HepG2 (cell line): ENCODE measurements at regions not wholly inside any gene's neighbourhood (a gene's known extent, or its start where the extent isn't known, plus 50 kb on each side); places are given as distances from the start of the nearest gene placed in this dataset.

Experiments used
- ATAC-seq: fragments of 200-7000 bp; cut with Tn5 transposase; 3 replicates; pipeline ENCODE4 v1.9.1; 2020; ENCODE audit warnings: mild to moderate bottlenecking, moderate library complexity
- BruUV-seq: library from RNA; stranded (reverse); fragments of 400-500 nt; replicated peaks from 2 replicates; lab custom pipeline; 2021; lab: Mats Ljungman, UMichigan
- CTCF ChIA-PET: fragments of 300-600 bp; formaldehyde crosslinking; extraction: SDS; loops from one replicate; lab custom pipeline; 2021; ENCODE audit warnings: low total read pairs, inconsistent platforms, low intra/inter-chr PET ratio; lab: Yijun Ruan, JAX
- POLR2A ChIA-PET: fragments of 350-600 bp; sonication (Branson Sonifier 250); formaldehyde crosslinking; loops from one replicate; lab custom pipeline; 2020; ENCODE audit warnings: antibody characterized with exemption, inconsistent platforms; lab: Yijun Ruan, JAX
- DNase-seq: peaks from one replicate; pipeline ENCODE4 v3.0.0-alpha.2; 2015; ENCODE audit warnings: low spot score
- FAIRE-seq: peaks from 3 replicates; lab custom pipeline; 2011; peaks lifted over from hg19 to GRCh38; lab: Jason Lieb, UNC
- H2AFZ ChIP-seq: one replicate; pipeline ENCODE4 v1.6.1; 2011; ENCODE audit warnings: low read length, inconsistent platforms
- H3K27ac ChIP-seq: fragments of 300-600 bp; 3 replicates; pipeline ENCODE4 v1.8.0; 2011; ENCODE audit warnings: mixed run types, mild to moderate bottlenecking, mixed read lengths, low read length, inconsistent platforms; ENCODE audit not compliant: insufficient read depth; ENCODE audit errors: extremely low read length
- H3K27me3 ChIP-seq, 2 experiments: fragments of 200-600 bp in 1 of 2; 2 replicates in 1 of 2; 3 replicates in 1 of 2; pipeline versions ENCODE4 v1.6.0 to v1.8.0; 2011; ENCODE audit warnings: low read length in 2 of 2, mild to moderate bottlenecking in 2 of 2, moderate library complexity in 2 of 2, inconsistent platforms in 1 of 2; ENCODE audit not compliant: insufficient read depth in 2 of 2, control insufficient read depth in 1 of 2
- H3K36me3 ChIP-seq, 2 experiments: fragments of 200-600 bp in 1 of 2; replicated peaks in 1 of 2; 2 replicates in 1 of 2; 3 replicates in 1 of 2; pipeline versions ENCODE4 v1.5.1 to v1.8.0; 2011; ENCODE audit warnings: low read length in 2 of 2, inconsistent platforms in 1 of 2; ENCODE audit not compliant: insufficient read depth in 2 of 2, control insufficient read depth in 1 of 2
- H3K4me1 ChIP-seq: 2 replicates; pipeline ENCODE4 v1.5.1; 2012; ENCODE audit warnings: low read length, inconsistent platforms; ENCODE audit not compliant: insufficient read depth
- H3K4me2 ChIP-seq: 2 replicates; pipeline ENCODE4 v1.6.0; 2011; ENCODE audit warnings: low read depth, low read length, inconsistent platforms
- H3K4me3 ChIP-seq, 3 experiments: fragments of 200-600 bp in 1 of 3; sonication (generic), shearing (Covaris generic) in 1 of 3; replicated peaks in 1 of 3; 2 replicates each; pipeline ENCODE4 v1.5.1; 2011 to 2016; ENCODE audit warnings: low read length in 3 of 3, inconsistent platforms in 2 of 3, low read depth in 2 of 3, mild to moderate bottlenecking in 2 of 3, control low read depth in 1 of 3, mixed read lengths in 1 of 3; ENCODE audit not compliant: insufficient read depth in 1 of 3
- H3K79me2 ChIP-seq: one replicate; pipeline ENCODE4 v1.6.1; 2011; ENCODE audit warnings: low read length, inconsistent platforms; ENCODE audit not compliant: insufficient read depth
- H3K9ac ChIP-seq: 2 replicates; pipeline ENCODE4 v1.6.0; 2011; ENCODE audit warnings: mild to moderate bottlenecking, low read depth, low read length, inconsistent platforms; ENCODE audit not compliant: insufficient read depth
- H3K9me3 ChIP-seq: 2 replicates; pipeline ENCODE4 v1.5.1; 2012; ENCODE audit warnings: mild to moderate bottlenecking, low read length
- H4K20me1 ChIP-seq: 2 replicates; pipeline ENCODE4 v1.6.0; 2011; ENCODE audit warnings: inconsistent platforms, mild to moderate bottlenecking, low read length, moderate library complexity; ENCODE audit not compliant: insufficient read depth
- ATM ChIP-seq: fragments of 450-650 bp; IDR thresholded peaks from 2 replicates; pipeline ENCODE4 v1.7.1; 2017; ENCODE audit warnings: mild to moderate bottlenecking, borderline replicate concordance
- GMEB1 ChIP-seq: sonication (generic); formaldehyde crosslinking; IDR thresholded peaks from 2 replicates; pipeline ENCODE4 v1.5.1; 2020; ENCODE audit warnings: missing genetic modification reagents, mild to moderate bottlenecking, borderline replicate concordance
- NFE2L2 ChIP-seq: fragments of 150-350 bp; IDR thresholded peaks from 2 replicates; pipeline ENCODE4 v1.6.1; 2014; ENCODE audit warnings: low read length
- TCF12 ChIP-seq, 2 experiments: fragments of 450-650 bp in 1 of 2; sonication (generic) in 1 of 2; formaldehyde crosslinking in 1 of 2; IDR thresholded peaks; 2 replicates each; pipeline versions ENCODE4 v1.6.1 to v1.8.0; 2017 to 2022; ENCODE audit warnings: antibody characterized with exemption in 1 of 2, mild to moderate bottlenecking in 1 of 2, missing genetic modification reagents in 1 of 2, moderate library complexity in 1 of 2
- in situ Hi-C: cut with HindIII; loops from 2 replicates; pipeline ENCODE4 v1.10.0; 2017; ENCODE audit warnings: low pct_unique_long_range_greater_than_20kb; ENCODE audit not compliant: extremely low pct_ligation_motif_present
- intact Hi-C: fragments of 100-400 bp; cut with micrococcal nuclease; formaldehyde crosslinking; loops from one replicate; pipeline ENCODE4 v1.10.0; 2022; ENCODE audit not compliant: unreplicated experiment
- TF ChIP-seq, protein P1 (sequence below): IDR thresholded peaks from 2 replicates; pipeline ENCODE4 v1.6.1; 2016; ENCODE audit warnings: missing compliant biosample characterization, missing genetic modification reagents, borderline replicate concordance

DNA sequence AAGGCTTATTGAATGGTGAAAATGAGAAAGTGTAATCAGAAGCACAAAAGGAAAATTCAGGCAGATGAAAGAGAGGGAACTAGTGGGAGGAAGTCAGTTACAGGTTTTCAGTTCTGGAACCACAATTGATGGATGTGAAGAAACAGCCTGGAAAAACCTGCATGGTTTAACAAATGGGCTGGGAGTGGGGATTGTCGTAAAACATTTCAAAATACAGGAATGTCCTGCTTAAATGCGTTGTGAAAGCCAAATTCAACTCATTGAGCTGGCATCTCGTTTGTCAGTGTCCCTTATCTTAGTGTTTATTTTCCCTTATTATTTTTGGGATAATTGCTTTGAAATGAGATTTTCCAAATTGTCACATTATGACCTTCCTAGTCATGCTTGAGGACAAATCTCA lies 106.5 kb upstream of the RFC3 start (continued):
- TF ChIP-seq, protein P1, sequence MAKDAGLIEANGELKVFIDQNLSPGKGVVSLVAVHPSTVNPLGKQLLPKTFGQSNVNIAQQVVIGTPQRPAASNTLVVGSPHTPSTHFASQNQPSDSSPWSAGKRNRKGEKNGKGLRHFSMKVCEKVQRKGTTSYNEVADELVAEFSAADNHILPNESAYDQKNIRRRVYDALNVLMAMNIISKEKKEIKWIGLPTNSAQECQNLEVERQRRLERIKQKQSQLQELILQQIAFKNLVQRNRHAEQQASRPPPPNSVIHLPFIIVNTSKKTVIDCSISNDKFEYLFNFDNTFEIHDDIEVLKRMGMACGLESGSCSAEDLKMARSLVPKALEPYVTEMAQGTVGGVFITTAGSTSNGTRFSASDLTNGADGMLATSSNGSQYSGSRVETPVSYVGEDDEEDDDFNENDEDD: no peak
- TF ChIP-seq ATM (no peak), GMEB1 (CRISPR knock-in tag) (no peak)

- POLR2A ChIA-PET: no interaction called here
Observed at GRCh38 chr13:33717775-33718174, 100.2 kb upstream of the RFC3 start.

More at GRCh38 chr13:33717775-33718174, 100.2 kb upstream of the RFC3 start:
- 0 out of 2 replicates have a peak, but pooled peaks have one; percentile 28 for TF ChIP-seq NFE2L2
- no peak for TF ChIP-seq TCF12 (IDR thresholded peaks at IDR 0.05)
- TF ChIP-seq TCF12 (CRISPR knock-in tag; IDR thresholded peaks at IDR 0.05): no peak
- in situ Hi-C loops: no loop called here
- CTCF ChIA-PET: no interaction called here
- ATAC-seq: no peak
- DNase-seq: no peak
- no peaks in the 10 kb centered on the region for H3K79me2 ChIP-seq
- H3K36me3 ChIP-seq: no peaks in the 10 kb centered on the region
- BruUV-seq: no TSS peak
- H3K9me3 ChIP-seq: 0 out of 2 replicates have a peak, but pooled peaks cover 6% of the 10 kb centered on the region
- no peaks in the 10 kb centered on the region for H4K20me1 ChIP-seq
- H3K4me2 ChIP-seq: no peak overlapping the region
- H3K4me1 ChIP-seq: peaks cover 8% of the 10 kb centered on the region; the same call in 1 of the 2 replicates
- no peak overlapping the region for H2AFZ ChIP-seq
- no peak overlapping the region for H3K27ac ChIP-seq
- no peak overlapping the region for H3K4me3 ChIP-seq
- H3K27me3 ChIP-seq: no peaks in the 10 kb centered on the region
- H3K9ac ChIP-seq: no peak overlapping the region
- no peak for FAIRE-seq
- intact Hi-C loops: no loop called here
